ENCODE measurements at regions not wholly inside any gene's neighbourhood (a gene's known extent, or its start where the extent isn't known, plus 50 kb on each side); places are given as distances from the start of the nearest gene placed in this dataset.
A peak's percentile ranks its signal among the peaks of the same experiment; 100 is the strongest.

DNA sequence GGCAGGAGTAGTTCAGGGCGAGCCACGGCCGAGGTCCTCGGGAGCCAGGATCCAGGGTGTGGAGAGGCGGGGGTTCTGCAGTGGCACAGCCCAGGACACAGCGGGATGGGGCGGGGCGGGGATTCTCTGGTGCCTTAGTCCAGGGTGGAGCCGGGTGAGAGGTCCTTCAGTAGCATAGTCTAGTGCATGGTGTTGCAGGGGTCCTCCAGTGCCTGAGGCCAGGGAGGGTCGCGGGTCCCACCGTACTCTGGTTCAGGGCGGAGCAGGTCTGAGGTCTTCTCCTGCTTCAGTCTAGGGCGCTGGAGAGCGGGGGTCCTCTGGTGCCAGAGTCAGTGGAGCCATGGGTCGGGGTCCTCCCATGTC lies 131.1 kb downstream of the CCDC74A start:
- no peak overlapping the region for H2BK15ac ChIP-seq (ENCODE audit: low read length)
- no peak overlapping the region for H3K4me2 ChIP-seq (ENCODE audit: insufficient read depth in 1 of 2, low read depth in 2 of 2, low read length in 2 of 2)
- H3K18ac ChIP-seq (ENCODE audit: extremely low read depth, low read length), result no peak overlapping the region
- no peaks in the 10 kb centered on the region for H3K79me1 ChIP-seq (ENCODE audit: low read depth, low read length)
- H2BK12ac ChIP-seq (ENCODE audit: low read depth, low read length), result no peak overlapping the region
- no peak overlapping the region for H4K5ac ChIP-seq (ENCODE audit: insufficient read length, low read depth, low read length)
- H3K23ac ChIP-seq (ENCODE audit: insufficient read length), result no peak overlapping the region
- CTCF ChIA-PET (ENCODE audit: partially characterized antibody), result interaction anchor here (1.4 kb wide), 1 partner anchor 24 kb away, joined by 5 read pairs; no protein-coding TSS in a partner anchor
- 0 out of 2 replicates have a peak overlapping the region, but pooled peaks have one; percentile 68 for H4K8ac ChIP-seq (ENCODE audit: extremely low read depth, insufficient read depth, low read length)
- no peaks in the 10 kb centered on the region for H4K20me1 ChIP-seq (replicated peaks in 1 of 2; ENCODE audit: control insufficient read depth in 1 of 2, insufficient read depth in 2 of 2, low read length in 2 of 2)
- no peak overlapping the region for H3K9ac ChIP-seq (replicated peaks in 1 of 4; ENCODE audit: extremely low read depth in 1 of 4, low read depth in 3 of 4, low read length in 3 of 4)
- no peaks in the 10 kb centered on the region for H3K23me2 ChIP-seq (ENCODE audit: low read depth, low read length)
- H3K4ac ChIP-seq (replicated peaks; ENCODE audit: insufficient read length, low read depth, low read length), result no peak overlapping the region
- no peak overlapping the region for H4K91ac ChIP-seq (replicated peaks; ENCODE audit: insufficient read length, low read length)
- H2BK120ac ChIP-seq (replicated peaks; ENCODE audit: low read depth, low read length), result no peak overlapping the region
- H3K9me3 ChIP-seq (ENCODE audit: insufficient read depth in 2 of 2, low read depth in 1 of 2, low read length in 1 of 2), result peaks cover 0 to 20% of the 10 kb centered on the region in 2 experiments; a peak in 1 of 4 replicates
- H3K36me3 ChIP-seq (ENCODE audit: control insufficient read depth in 2 of 4, insufficient read depth in 4 of 4, low read length in 3 of 4), result no peaks in the 10 kb centered on the region
- no peak for FAIRE-seq
- H2BK20ac ChIP-seq (ENCODE audit: low read length), result no peak overlapping the region
- no peak overlapping the region for H2AFZ ChIP-seq (ENCODE audit: low read length)
- TF ChIP-seq GTF2F1 (IDR thresholded peaks at IDR 0.05; ENCODE audit: borderline replicate concordance, low read depth, low read length), result no peak
- no peak for TF ChIP-seq RAD21 (IDR thresholded peaks at IDR 0.05 in 1 of 2, conservative IDR thresholded peaks at IDR 0.05 in 1 of 2; ENCODE audit: low read depth in 2 of 2, low read length in 2 of 2)
- TF ChIP-seq SUZ12 (IDR thresholded peaks at IDR 0.05; ENCODE audit: low read length), result no peak
- TF ChIP-seq CHD1 (IDR thresholded peaks at IDR 0.05; ENCODE audit: low read depth, low read length), result no peak
- POLR2A ChIA-PET (ENCODE audit: partially characterized antibody), result no interaction called here
- WGBS, 2 experiments (ENCODE audit: extremely low coverage in 1 of 2, insufficient coverage in 1 of 2, insufficient read length in 1 of 2, insufficient replicate concordance in 2 of 2, low coverage in 1 of 2, low lambda C conversion rate in 2 of 2, missing lambda C conversion rate in 1 of 2), result 95% methylated on average over 11 of the region's 16 CpGs; no CpG with 5 or more reads in 1 of the 2 experiments
- no peak overlapping the region for H3K4me3 ChIP-seq (ENCODE audit: extremely low read depth in 1 of 4, insufficient read depth in 2 of 4, low read depth in 3 of 4, low read length in 4 of 4)
- H2AK5ac ChIP-seq (ENCODE audit: low read depth, low read length), result no peak overlapping the region
- no peaks in the 10 kb centered on the region for H3K4me1 ChIP-seq (replicated peaks in 1 of 4; ENCODE audit: control insufficient read depth in 3 of 4, insufficient read depth in 4 of 4, low read length in 3 of 4)
- DNase-seq (ENCODE audit: low read depth in 1 of 2, low spot score in 2 of 2), result no peak
- H3K27me3 ChIP-seq (replicated peaks in 1 of 4; ENCODE audit: control insufficient read depth in 3 of 4, extremely low read depth in 1 of 4, insufficient read depth in 3 of 4, low read length in 3 of 4), result no peaks in the 10 kb centered on the region
- no peak overlapping the region for H3K56ac ChIP-seq (replicated peaks; ENCODE audit: insufficient read length, low read depth, low read length)
- H3K27ac ChIP-seq (ENCODE audit: low read depth, low read length), result no peak overlapping the region
- no peak overlapping the region for H2BK5ac ChIP-seq (ENCODE audit: low read depth, low read length)
- no peaks in the 10 kb centered on the region for H3K79me2 ChIP-seq (ENCODE audit: control insufficient read depth in 1 of 2, insufficient read depth in 2 of 2, low read length in 2 of 2)
- no peak overlapping the region for H3K14ac ChIP-seq (ENCODE audit: insufficient read length)
